ENCODE measurements at regions not wholly inside any gene's neighbourhood (a gene's known extent, or its start where the extent isn't known, plus 50 kb on each side); places are given as distances from the start of the nearest gene placed in this dataset.

GRCh38 chr1:211196880-211197279 lies 62.3 kb upstream of the RCOR3 start:
- H3K79me2 ChIP-seq (ENCODE audit: insufficient read depth, low read length): no peaks in the 10 kb centered on the region
- H3K9me3 ChIP-seq (replicated peaks in 1 of 2; ENCODE audit: control insufficient read depth in 1 of 2, insufficient read depth in 1 of 2, low read length in 2 of 2): no peaks in the 10 kb centered on the region
- WGBS (ENCODE audit: insufficient coverage): no CpG with 5 or more reads among the region's 1 CpG
- no peak overlapping the region for H3K9ac ChIP-seq (ENCODE audit: insufficient read depth, low read length, poor library complexity, severe bottlenecking)
- no peak overlapping the region for H3K4me3 ChIP-seq (replicated peaks in 1 of 3; ENCODE audit: low read depth in 2 of 3, low read length in 3 of 3)
- H3K27ac ChIP-seq (ENCODE audit: low read depth in 1 of 2, low read length in 2 of 2): no peak overlapping the region
- H3K36me3 ChIP-seq (replicated peaks in 1 of 2; ENCODE audit: control insufficient read depth in 1 of 2, insufficient read depth in 2 of 2, low read length in 2 of 2): no peaks in the 10 kb centered on the region
- no peaks in the 10 kb centered on the region for H3K4me1 ChIP-seq (ENCODE audit: control insufficient read depth in 1 of 2, insufficient read depth in 2 of 2, low read length in 2 of 2)
- no peak overlapping the region for H3K27ac Mint-ChIP-seq
- H2AFZ ChIP-seq (ENCODE audit: insufficient read depth, low read depth, low read length, poor library complexity, severe bottlenecking): no peak overlapping the region
- no peaks in the 10 kb centered on the region for H3K36me3 Mint-ChIP-seq
- H3K4me2 ChIP-seq (replicated peaks; ENCODE audit: extremely low read depth, low read length, poor library complexity, severe bottlenecking): no peak overlapping the region
- no peak overlapping the region for H3K4me3 Mint-ChIP-seq
- no peaks in the 10 kb centered on the region for H4K20me1 ChIP-seq (ENCODE audit: insufficient read depth, low read length)
- no peak for TF ChIP-seq CTCF (IDR thresholded peaks at IDR 0.05)
- DNase-seq: peak in 1 of 3 donors; percentile 4
- H3K9me3 Mint-ChIP-seq: peaks cover 0 to 11% (median 7%) of the 10 kb centered on the region in 7 donors
- no peaks in the 10 kb centered on the region for H3K27me3 ChIP-seq (ENCODE audit: control insufficient read depth in 2 of 2, insufficient read depth in 2 of 2, low read length in 2 of 2)
- peaks cover under 1% of the 10 kb centered on the region for H3K4me1 Mint-ChIP-seq
- peaks cover 2 to 6% (median 6%) of the 10 kb centered on the region in 3 donors for H3K27me3 Mint-ChIP-seq (ENCODE audit: low read depth in 3 of 3)
- intact Hi-C loops (cut with micrococcal nuclease): no loop called here

- no CpG with 5 or more reads among the region's 1 CpG for WGBS (ENCODE audit: insufficient coverage)
- intact Hi-C loops (cut with micrococcal nuclease): no loop called here
- Mint-ChIP-seq H3K36me3 (no peaks in the 10 kb centered on the region), H3K27ac (no peak overlapping the region), H3K9me3 (peaks cover 0 to 11% (median 7%) of the 10 kb centered on the region in 7 donors), H3K27me3 (ENCODE audit: low read depth in 3 of 3) (peaks cover 2 to 6% (median 3%) of the 10 kb centered on the region in 3 donors), H3K4me1 (no peaks in the 10 kb centered on the region), H3K4me3 (no peak overlapping the region)
- Histone ChIP-seq H4K20me1 (ENCODE audit: insufficient read depth, low read length) (no peaks in the 10 kb centered on the region), H3K4me1 (ENCODE audit: control insufficient read depth in 1 of 2, insufficient read depth in 2 of 2, low read length in 2 of 2) (no peaks in the 10 kb centered on the region), H3K27me3 (ENCODE audit: control insufficient read depth in 2 of 2, insufficient read depth in 2 of 2, low read length in 2 of 2) (no peaks in the 10 kb centered on the region), H3K9me3 (replicated peaks in 1 of 2; ENCODE audit: control insufficient read depth in 1 of 2, insufficient read depth in 1 of 2, low read length in 2 of 2) (no peaks in the 10 kb centered on the region), H3K79me2 (ENCODE audit: insufficient read depth, low read length) (no peaks in the 10 kb centered on the region), H3K4me2 (replicated peaks; ENCODE audit: extremely low read depth, low read length, poor library complexity, severe bottlenecking) (no peak overlapping the region), H3K36me3 (replicated peaks in 1 of 2; ENCODE audit: control insufficient read depth in 1 of 2, insufficient read depth in 2 of 2, low read length in 2 of 2) (no peaks in the 10 kb centered on the region), H3K9ac (ENCODE audit: insufficient read depth, low read length, poor library complexity, severe bottlenecking) (no peak overlapping the region), H3K27ac (ENCODE audit: low read depth in 1 of 2, low read length in 2 of 2) (no peak overlapping the region), H2AFZ (ENCODE audit: insufficient read depth, low read depth, low read length, poor library complexity, severe bottlenecking) (no peak overlapping the region), H3K4me3 (replicated peaks in 1 of 3; ENCODE audit: low read depth in 2 of 3, low read length in 3 of 3) (no peak overlapping the region)
- no peak for DNase-seq
- TF ChIP-seq CTCF (IDR thresholded peaks at IDR 0.05): no peak
These were observed 60.9 kb upstream of the KCNH1 start for GRCh38 chr1:211194826-211195225.

Measured in CD14-positive monocyte (primary cell).